Transverse colon (tissue), 4 donors: ENCODE measurements at regions not wholly inside any gene's neighbourhood (a gene's known extent, or its start where the extent isn't known, plus 50 kb on each side); places are given as distances from the start of the nearest gene placed in this dataset.
A peak's percentile ranks its signal among the peaks of the same experiment; 100 is the strongest.

Source experiments
- DNase-seq: peaks from one replicate; pipeline ENCODE4 v3.0.0-alpha.2; 2019
- H3K27ac ChIP-seq, 4 donors: fragments of 200-600 bp; sonication (generic); 2 replicates each; pipeline ENCODE4 v1.5.1; 2016 to 2018; ENCODE audit warnings: inconsistent platforms in 4 of 4
- H3K27me3 ChIP-seq: fragments of 200-600 bp; sonication (generic); 2 replicates; pipeline ENCODE4 v1.5.1; 2017; ENCODE audit warnings: inconsistent platforms
- H3K36me3 ChIP-seq, 4 donors: fragments of 200-600 bp; sonication (generic); 2 replicates each; pipeline ENCODE4 v1.5.1; 2017 to 2019; ENCODE audit warnings: inconsistent platforms in 4 of 4
- H3K4me1 ChIP-seq, 4 donors: fragments of 200-600 bp; sonication (generic); 2 replicates each; pipeline ENCODE4 v1.5.1; 2017 to 2020; ENCODE audit warnings: inconsistent platforms in 4 of 4
- H3K4me3 ChIP-seq, 4 donors: fragments of 200-600 bp; sonication (generic); 1 replicate in 1 of 4; 2 replicates in 3 of 4; pipeline versions ENCODE4 v1.5.1 to v1.6.1; 2017 to 2019; ENCODE audit warnings: inconsistent platforms in 4 of 4
- H3K9me3 ChIP-seq, 2 donors: fragments of 200-600 bp; sonication (generic); 2 replicates each; pipeline ENCODE4 v1.5.1; 2017 to 2019; ENCODE audit warnings: inconsistent platforms in 2 of 2
- EP300 ChIP-seq: sonication (generic); formaldehyde crosslinking; IDR thresholded peaks from one replicate; pipeline ENCODE4 v1.6.1; 2017; ENCODE audit warnings: antibody characterized with exemption, low read depth
- POLR2A ChIP-seq: fragments of 450-650 bp; IDR thresholded peaks from one replicate; pipeline ENCODE4 v1.6.1; 2016; ENCODE audit warnings: antibody characterized with exemption, mild to moderate bottlenecking, moderate library complexity
- POLR2AphosphoS5 ChIP-seq, 3 donors: sonication (generic); formaldehyde crosslinking; IDR thresholded peaks; one replicate each; pipeline ENCODE4 v1.6.1; 2016; ENCODE audit warnings: antibody characterized with exemption in 3 of 3
- WGBS, 2 donors: methylation state at CpG; one replicate each; pipeline ENCODE4 v1.1.5; 2018; ENCODE audit warnings: low coverage in 1 of 2; 5-methylcytosine and 5-hydroxymethylcytosine counted together
- in situ Hi-C, 4 donors: fragments of 200-750 bp; cut with MboI; loops; one replicate each; pipeline versions ENCODE4 v1.15.0 to v1.15.1; 2017; ENCODE audit warnings: low sequenced_read_pairs in 3 of 4, low pct_ligation_motif_present in 1 of 4, low pct_unique_long_range_greater_than_20kb in 1 of 4
- intact Hi-C: fragments of 100-400 bp; cut with DNase I; formaldehyde crosslinking; loops from one replicate; pipeline ENCODE4 v1.15.1; 2023; ENCODE audit warnings: low total_unique reads
- TF ChIP-seq, protein P1 (sequence below), 5 experiments: fragments of 200-600 bp in 3 of 5; fragments of 450-650 bp in 2 of 5; sonication (generic) in 3 of 5; IDR thresholded peaks; 1 replicate in 2 of 5; 2 replicates in 3 of 5; pipeline ENCODE4 v1.5.1; 2016 to 2017; ENCODE audit warnings: antibody characterized with exemption in 5 of 5, inconsistent platforms in 3 of 5, mild to moderate bottlenecking in 2 of 5, moderate library complexity in 1 of 5

DNA sequence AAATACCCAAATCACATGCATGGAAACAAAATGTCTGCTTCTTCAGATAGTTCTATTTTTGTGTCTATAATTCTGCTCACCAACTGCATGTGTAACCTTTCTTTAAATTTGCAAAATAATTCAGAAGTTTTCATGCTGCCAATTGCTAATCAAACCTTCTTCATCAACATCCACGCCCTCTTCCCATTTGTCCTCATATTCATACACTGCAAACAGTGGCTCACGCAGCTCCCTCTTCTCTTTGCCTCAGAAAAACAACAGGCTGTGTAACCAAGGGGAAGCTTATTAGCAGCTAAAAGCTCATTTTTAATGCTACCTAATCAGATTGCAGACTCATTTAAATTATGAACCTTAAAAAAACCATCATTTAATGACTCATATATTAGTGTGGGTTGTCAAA is 555.0 kb upstream of the EPHA7 start:
- Histone ChIP-seq H3K4me1 (no peaks in the 10 kb centered on the region), H3K27me3 (no peaks in the 10 kb centered on the region), H3K27ac (no peak overlapping the region), H3K9me3 (no peaks in the 10 kb centered on the region), H3K36me3 (no peaks in the 10 kb centered on the region), H3K4me3 (no peak overlapping the region)
- intact Hi-C loops: no loop called here
- DNase-seq: no peak
- TF ChIP-seq EP300: no peak
- TF ChIP-seq POLR2AphosphoS5 (IDR thresholded peaks at IDR 0.05): no peak
- TF ChIP-seq POLR2A: no peak
- TF ChIP-seq, protein P1, sequence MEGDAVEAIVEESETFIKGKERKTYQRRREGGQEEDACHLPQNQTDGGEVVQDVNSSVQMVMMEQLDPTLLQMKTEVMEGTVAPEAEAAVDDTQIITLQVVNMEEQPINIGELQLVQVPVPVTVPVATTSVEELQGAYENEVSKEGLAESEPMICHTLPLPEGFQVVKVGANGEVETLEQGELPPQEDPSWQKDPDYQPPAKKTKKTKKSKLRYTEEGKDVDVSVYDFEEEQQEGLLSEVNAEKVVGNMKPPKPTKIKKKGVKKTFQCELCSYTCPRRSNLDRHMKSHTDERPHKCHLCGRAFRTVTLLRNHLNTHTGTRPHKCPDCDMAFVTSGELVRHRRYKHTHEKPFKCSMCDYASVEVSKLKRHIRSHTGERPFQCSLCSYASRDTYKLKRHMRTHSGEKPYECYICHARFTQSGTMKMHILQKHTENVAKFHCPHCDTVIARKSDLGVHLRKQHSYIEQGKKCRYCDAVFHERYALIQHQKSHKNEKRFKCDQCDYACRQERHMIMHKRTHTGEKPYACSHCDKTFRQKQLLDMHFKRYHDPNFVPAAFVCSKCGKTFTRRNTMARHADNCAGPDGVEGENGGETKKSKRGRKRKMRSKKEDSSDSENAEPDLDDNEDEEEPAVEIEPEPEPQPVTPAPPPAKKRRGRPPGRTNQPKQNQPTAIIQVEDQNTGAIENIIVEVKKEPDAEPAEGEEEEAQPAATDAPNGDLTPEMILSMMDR (IDR thresholded peaks at IDR 0.05): no peak
- 80 to 87% methylated on average over 2 of the region's 2 CpGs for WGBS, 2 donors
- in situ Hi-C loops: no loop called here

DNA sequence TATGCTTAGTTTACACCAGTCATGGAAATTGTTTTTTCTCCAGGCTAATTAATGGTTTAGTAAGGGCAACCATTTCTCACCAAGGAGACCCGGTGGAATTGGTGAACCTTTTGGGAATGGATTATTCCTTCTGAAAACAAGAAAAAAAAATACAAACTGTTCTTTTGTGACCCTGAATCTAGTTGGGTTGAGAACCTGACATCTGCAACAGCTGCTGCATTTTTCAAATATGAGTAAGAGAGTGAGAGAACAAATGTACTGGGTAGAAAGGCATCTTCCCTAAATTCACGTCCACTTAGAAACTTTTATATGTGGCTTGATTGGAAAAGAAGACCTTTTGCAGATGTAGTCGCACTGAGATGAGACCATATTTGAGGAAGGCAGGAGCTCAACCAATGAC is 553.4 kb upstream of the EPHA7 start:
- intact Hi-C loops: no loop called here
- TF ChIP-seq POLR2AphosphoS5 (IDR thresholded peaks at IDR 0.05) (no peak), EP300 (no peak), POLR2A (no peak)
- TF ChIP-seq, protein P1 (IDR thresholded peaks at IDR 0.05): no peak
- 85 to 88% methylated on average over 3 of the region's 3 CpGs for WGBS, 2 donors
- H3K27me3 ChIP-seq: no peaks in the 10 kb centered on the region
- no peak for DNase-seq
- no peaks in the 10 kb centered on the region for H3K9me3 ChIP-seq
- peaks cover 0 to 4% (median 0%) of the 10 kb centered on the region in 4 donors for H3K4me1 ChIP-seq
- in situ Hi-C loops: no loop called here
- no peak overlapping the region for H3K27ac ChIP-seq
- no peaks in the 10 kb centered on the region for H3K36me3 ChIP-seq
- H3K4me3 ChIP-seq: no peak overlapping the region

DNA sequence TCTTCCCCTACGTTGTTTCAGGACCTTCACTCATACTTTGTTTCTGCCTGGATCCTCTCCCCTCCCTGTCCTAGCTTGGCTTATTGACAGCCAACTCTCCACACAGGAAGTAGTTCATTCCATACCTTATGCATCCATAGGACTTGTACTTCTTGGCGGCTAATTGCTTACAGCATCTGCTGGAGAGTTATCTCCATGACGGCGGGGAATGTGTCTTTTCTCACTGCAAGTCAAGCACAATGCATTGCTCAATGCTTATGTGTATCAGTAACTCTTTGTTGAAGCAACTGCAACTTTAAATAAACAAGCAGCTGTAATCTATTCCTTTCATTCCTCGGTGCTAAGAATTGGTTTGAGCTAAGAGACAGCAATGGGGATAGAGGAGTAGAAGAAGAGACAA is 551.3 kb upstream of the EPHA7 start:
- H3K4me3 ChIP-seq: no peak overlapping the region
- TF ChIP-seq POLR2AphosphoS5 (IDR thresholded peaks at IDR 0.05) (no peak), POLR2A (no peak), EP300 (no peak)
- TF ChIP-seq, protein P1 (IDR thresholded peaks at IDR 0.05): no peak
- H3K4me1 ChIP-seq: peaks cover 0 to 13% (median 2%) of the 10 kb centered on the region in 4 donors
- intact Hi-C loops: no loop called here
- no peaks in the 10 kb centered on the region for H3K36me3 ChIP-seq
- H3K9me3 ChIP-seq: no peaks in the 10 kb centered on the region
- H3K27ac ChIP-seq: no peak overlapping the region
- no peaks in the 10 kb centered on the region for H3K27me3 ChIP-seq
- no peak for DNase-seq
- 78% methylated on average over 5 of the region's 5 CpGs for WGBS, 2 donors
- in situ Hi-C loops: no loop called here

DNA sequence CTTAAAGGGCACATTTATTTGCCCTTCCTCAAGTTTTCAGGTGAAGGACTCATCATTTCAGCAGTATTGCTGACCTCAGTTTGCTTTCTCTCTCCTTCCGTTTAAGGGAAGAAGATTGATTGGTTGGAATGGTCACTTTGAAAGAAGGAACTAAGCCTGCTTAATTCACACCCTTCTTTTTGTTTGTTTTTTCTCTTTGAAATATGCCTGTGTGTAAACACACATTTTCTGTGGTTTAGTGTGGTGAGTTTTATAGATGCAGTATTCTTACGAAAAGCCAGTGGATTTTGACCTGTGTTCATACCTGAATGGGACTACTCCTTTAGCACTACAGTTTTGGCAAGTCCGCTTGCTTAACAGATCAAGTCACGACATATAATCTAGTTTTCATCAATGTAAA is 548.8 kb upstream of the EPHA7 start:
- no peak for DNase-seq
- WGBS, 2 donors: 43 to 47% methylated on average over 3 to 4 of the region's 4 CpGs
- H3K36me3 ChIP-seq: no peaks in the 10 kb centered on the region
- peak overlapping the region; percentile 30 to 62 (median 52) for H3K27ac ChIP-seq
- H3K4me3 ChIP-seq: no peak overlapping the region
- intact Hi-C loops: no loop called here
- H3K27me3 ChIP-seq: no peaks in the 10 kb centered on the region
- TF ChIP-seq, protein P1 (IDR thresholded peaks at IDR 0.05): no peak
- peak in 1 of 3 donors; percentile 28 for TF ChIP-seq POLR2AphosphoS5 (IDR thresholded peaks at IDR 0.05)
- no peaks in the 10 kb centered on the region for H3K9me3 ChIP-seq
- in situ Hi-C loops: no loop called here
- H3K4me1 ChIP-seq: peaks cover 0 to 13% (median 2%) of the 10 kb centered on the region in 4 donors
